GM18507 (cell line): ENCODE measurements at regions not wholly inside any gene's neighbourhood (a gene's known extent, or its start where the extent isn't known, plus 50 kb on each side); places are given as distances from the start of the nearest gene placed in this dataset.

Source experiments
- DNase-seq: peaks from one replicate; pipeline ENCODE4 v3.0.0; 2011; ENCODE audit warnings: low read depth; ENCODE audit not compliant: insufficient read length; ENCODE audit errors: extremely low spot score
- FAIRE-seq: peaks from 2 replicates; lab custom pipeline; 2011; peaks lifted over from hg19 to GRCh38; lab: Jason Lieb, UNC

- peak; percentile 89 for FAIRE-seq
These were observed 66.2 kb downstream of the PTGER2 start for GRCh38 chr14:52380294-52380693.

More at GRCh38 chr14:52380294-52380693, 66.2 kb downstream of the PTGER2 start:
- no peak for DNase-seq
